Ovary (tissue), 3 donors: ENCODE measurements at regions not wholly inside any gene's neighbourhood (a gene's known extent, or its start where the extent isn't known, plus 50 kb on each side); places are given as distances from the start of the nearest gene placed in this dataset.

Source experiments
- CTCF ChIP-seq, 3 donors: fragments of 450-650 bp in 2 of 3; fragments of 200-600 bp in 1 of 3; IDR thresholded peaks; one replicate each; pipeline versions ENCODE4 v1.5.1 to v1.8.0; 2016 to 2022; ENCODE audit warnings: antibody characterized with exemption in 3 of 3, mild to moderate bottlenecking in 1 of 3
- POLR2A ChIP-seq: fragments of 450-650 bp; IDR thresholded peaks from one replicate; pipeline ENCODE4 v1.6.1; 2017; ENCODE audit warnings: antibody characterized with exemption, mild to moderate bottlenecking, moderate library complexity
- donor health status: DM: no; HTN: no; CAD: no.

GRCh38 chr4:129355031-129355430, 259.1 kb downstream of the C4orf33 start:
- TF ChIP-seq POLR2A (no peak), CTCF (IDR thresholded peaks at IDR 0.05) (no peak)
